NCI-H2227 (cell line): ENCODE measurements at regions not wholly inside any gene's neighbourhood (a gene's known extent, or its start where the extent isn't known, plus 50 kb on each side); places are given as distances from the start of the nearest gene placed in this dataset.
"Not testable (repeated sequence)": the region's sequence is repeated elsewhere in the genome, so short reads cannot be mapped to it uniquely, and the experiment has no call there.

ENCODE experiments used
- DNase-seq: peaks from one replicate; lab custom pipeline; 2025; ENCODE audit not compliant: unreplicated experiment; lab: John Stamatoyannopoulos, UW

- DNase-seq = no peak
Observed at GRCh38 chr2:34875091-34875745, 1276.1 kb upstream of the FAM98A start.

- DNase-seq = no peak
Observed at GRCh38 chr2:34853646-34854045, 1254.5 kb upstream of the FAM98A start.

- DNase-seq = no peak
Observed at GRCh38 chr2:34851804-34852203, 1252.7 kb upstream of the FAM98A start.

GRCh38 chr2:34849827-34850226, 1250.7 kb upstream of the FAM98A start:
- DNase-seq = no peak

- no peak for DNase-seq
Observed at GRCh38 chr2:34848691-34849090, 1249.6 kb upstream of the FAM98A start.

GRCh38 chr2:34848132-34848531, 1249.0 kb upstream of the FAM98A start:
- DNase-seq = no peak

- no peak for DNase-seq
Observed at GRCh38 chr2:34844629-34845028, 1245.5 kb upstream of the FAM98A start.

- DNase-seq = no peak
Observed at GRCh38 chr2:34838408-34838807, 1239.3 kb upstream of the FAM98A start.

- DNase-seq = no peak
Observed at GRCh38 chr2:34836361-34836760, 1237.3 kb upstream of the FAM98A start.

- DNase-seq = no peak
Observed at GRCh38 chr2:34831096-34831495, 1232.0 kb upstream of the FAM98A start.

GRCh38 chr2:34828481-34828880, 1229.4 kb upstream of the FAM98A start:
- no peak for DNase-seq

GRCh38 chr2:34827398-34827797, 1228.3 kb upstream of the FAM98A start:
- no peak for DNase-seq

GRCh38 chr2:34825686-34826085, 1226.6 kb upstream of the FAM98A start:
- DNase-seq = no peak

- no peak for DNase-seq
Observed at GRCh38 chr2:34822616-34823015, 1223.5 kb upstream of the FAM98A start.

GRCh38 chr2:34815052-34815741, 1216.1 kb upstream of the FAM98A start:
- DNase-seq = no peak

GRCh38 chr2:34810456-34810855, 1211.4 kb upstream of the FAM98A start:
- no peak for DNase-seq

- DNase-seq = no peak
Observed at GRCh38 chr2:34808426-34808825, 1209.3 kb upstream of the FAM98A start.

- DNase-seq = no peak
Observed at GRCh38 chr2:34806891-34807290, 1207.8 kb upstream of the FAM98A start.

- no peak for DNase-seq
Observed at GRCh38 chr2:34806396-34806795, 1207.3 kb upstream of the FAM98A start.

- DNase-seq = no peak
Observed at GRCh38 chr2:34799556-34799955, 1200.5 kb upstream of the FAM98A start.

GRCh38 chr2:34795586-34795985, 1196.5 kb upstream of the FAM98A start:
- DNase-seq = not testable (repeated sequence)

- DNase-seq = no peak
Observed at GRCh38 chr2:34789169-34789568, 1190.1 kb upstream of the FAM98A start.

GRCh38 chr2:34787341-34787740, 1188.2 kb upstream of the FAM98A start:
- no peak for DNase-seq
